ENCODE measurements at regions not wholly inside any gene's neighbourhood (a gene's known extent, or its start where the extent isn't known, plus 50 kb on each side); places are given as distances from the start of the nearest gene placed in this dataset.

DNA sequence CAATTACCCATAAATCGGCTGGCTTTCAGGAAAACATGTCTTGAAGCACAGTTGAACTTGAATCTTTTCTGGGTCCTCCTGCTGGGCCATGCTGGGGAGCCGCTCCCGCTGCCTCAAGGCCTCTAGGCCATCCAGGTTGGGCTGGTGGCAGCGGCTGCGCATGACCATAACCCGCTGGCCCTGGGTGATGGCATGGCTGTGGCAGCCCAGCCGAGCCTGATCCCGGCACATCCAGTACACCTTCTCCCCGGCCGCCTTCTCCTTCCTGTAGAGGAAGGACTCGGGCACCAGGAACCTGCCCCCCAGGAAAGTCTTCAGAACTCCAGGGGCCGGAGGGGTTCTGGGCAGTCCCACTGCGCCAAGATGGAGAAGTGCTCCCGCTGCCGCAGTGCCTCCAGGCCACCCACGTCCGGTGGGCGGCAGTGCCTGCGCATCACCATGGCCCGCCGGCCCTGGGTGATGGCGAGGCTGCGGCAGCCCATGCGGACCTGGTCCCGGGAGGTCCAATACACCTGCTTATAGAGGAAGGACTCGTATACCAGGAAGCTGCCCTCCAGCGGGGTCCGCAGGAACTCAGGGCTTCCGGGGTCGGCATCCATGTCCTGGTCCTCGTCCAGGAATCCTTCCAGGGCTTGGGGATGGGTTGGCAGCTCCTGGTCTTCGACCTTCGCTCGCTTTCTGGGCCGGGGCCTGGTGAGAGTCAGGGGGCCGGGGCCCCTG lies 84.3 kb upstream of the FXR1 start:
- no peaks in the 10 kb centered on the region for H3K9me3 ChIP-seq
- no peak overlapping the region for H3K4me3 ChIP-seq (ENCODE audit: control insufficient read depth in 1 of 2, extremely low read depth in 1 of 2, low read length in 1 of 2)
- H3K4me1 Mint-ChIP-seq = no peaks in the 10 kb centered on the region
- H3K4me3 Mint-ChIP-seq = no peak overlapping the region
- WGBS (ENCODE audit: insufficient coverage) = 90% methylated on average over 35 of the region's 36 CpGs
- H3K27me3 ChIP-seq (replicated peaks in 1 of 2; ENCODE audit: control insufficient read depth in 2 of 2, extremely low read depth in 1 of 2, insufficient read depth in 2 of 2, low read length in 1 of 2) = peaks cover 0 to 7% of the 10 kb centered on the region in 2 experiments
- CTCF ChIA-PET = no interaction called here
- H3K27ac Mint-ChIP-seq = no peak overlapping the region
- POLR2A ChIA-PET = no interaction called here
- H3K27ac ChIP-seq (ENCODE audit: low read length) = no peak overlapping the region
- H3K9me3 Mint-ChIP-seq = no peaks in the 10 kb centered on the region
- H3K36me3 ChIP-seq (ENCODE audit: control insufficient read depth in 2 of 2, extremely low read depth in 1 of 2, insufficient read depth in 1 of 2, low read length in 1 of 2) = no peaks in the 10 kb centered on the region
- DNase-seq (no peak), ATAC-seq (replicated peaks in 1 of 4) (no peak)
- H3K36me3 Mint-ChIP-seq = no peaks in the 10 kb centered on the region
- no peaks in the 10 kb centered on the region for H3K4me1 ChIP-seq (ENCODE audit: control insufficient read depth in 1 of 2, extremely low read depth in 1 of 2, insufficient read depth in 2 of 2, low read length in 2 of 2)
- H3K27me3 Mint-ChIP-seq = no peaks in the 10 kb centered on the region

DNA sequence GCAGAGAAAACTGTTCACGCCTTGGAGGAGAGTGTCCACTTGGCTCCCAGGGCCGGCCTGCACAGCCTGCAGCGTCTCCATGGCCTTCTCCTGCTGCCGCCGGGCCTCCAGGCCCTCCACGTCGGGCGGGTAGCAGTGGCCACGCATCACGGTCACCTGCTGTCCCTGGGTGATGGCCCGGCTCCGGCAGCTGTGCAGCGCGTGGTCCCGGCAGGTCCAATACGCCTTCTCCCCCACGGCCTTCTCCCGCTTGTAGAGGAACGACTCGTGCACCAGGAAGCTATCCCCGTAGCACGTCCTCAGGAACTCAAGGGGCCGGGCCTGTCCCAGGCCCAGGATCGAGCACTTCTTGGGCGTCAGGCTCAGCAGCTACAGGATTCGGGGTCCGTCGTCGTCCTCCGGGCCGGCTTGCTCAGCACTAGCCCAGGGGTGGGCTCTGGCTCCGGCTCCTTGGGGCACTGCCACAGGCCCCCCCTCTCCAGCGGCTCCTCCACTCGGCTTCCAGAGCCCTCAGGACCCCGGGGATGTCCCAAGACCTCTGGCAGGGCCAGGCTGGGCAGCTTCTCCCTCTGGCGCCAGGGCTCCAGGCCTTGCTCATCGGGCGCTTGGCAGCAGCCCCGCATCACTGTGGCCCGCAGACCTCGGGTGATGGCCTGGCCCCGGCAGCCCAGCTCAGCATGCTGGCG lies 83.6 kb upstream of the FXR1 start:
- H3K36me3 ChIP-seq (ENCODE audit: control insufficient read depth in 2 of 2, extremely low read depth in 1 of 2, insufficient read depth in 1 of 2, low read length in 1 of 2) = no peaks in the 10 kb centered on the region
- Mint-ChIP-seq H3K27me3 (no peaks in the 10 kb centered on the region), H3K4me1 (no peaks in the 10 kb centered on the region), H3K36me3 (no peaks in the 10 kb centered on the region), H3K27ac (no peak overlapping the region), H3K9me3 (no peaks in the 10 kb centered on the region), H3K4me3 (no peak overlapping the region)
- no peaks in the 10 kb centered on the region for H3K4me1 ChIP-seq (ENCODE audit: control insufficient read depth in 1 of 2, extremely low read depth in 1 of 2, insufficient read depth in 2 of 2, low read length in 2 of 2)
- no peaks in the 10 kb centered on the region for H3K9me3 ChIP-seq
- ATAC-seq (replicated peaks in 1 of 4) = no peak
- WGBS (ENCODE audit: insufficient coverage) = 91% methylated on average over 39 of the region's 43 CpGs
- H3K27ac ChIP-seq (ENCODE audit: low read length) = no peak overlapping the region
- ChIA-PET CTCF (interaction anchor here in 1 of 2 donors (0.6 kb wide), 1 partner anchor 154 kb away, joined by 5 read pairs; no protein-coding TSS in a partner anchor), POLR2A (no interaction called here)
- no peak overlapping the region for H3K4me3 ChIP-seq (ENCODE audit: control insufficient read depth in 1 of 2, extremely low read depth in 1 of 2, low read length in 1 of 2)
- peaks cover 0 to 7% of the 10 kb centered on the region in 2 experiments for H3K27me3 ChIP-seq (replicated peaks in 1 of 2; ENCODE audit: control insufficient read depth in 2 of 2, extremely low read depth in 1 of 2, insufficient read depth in 2 of 2, low read length in 1 of 2)
- no peak for DNase-seq

DNA sequence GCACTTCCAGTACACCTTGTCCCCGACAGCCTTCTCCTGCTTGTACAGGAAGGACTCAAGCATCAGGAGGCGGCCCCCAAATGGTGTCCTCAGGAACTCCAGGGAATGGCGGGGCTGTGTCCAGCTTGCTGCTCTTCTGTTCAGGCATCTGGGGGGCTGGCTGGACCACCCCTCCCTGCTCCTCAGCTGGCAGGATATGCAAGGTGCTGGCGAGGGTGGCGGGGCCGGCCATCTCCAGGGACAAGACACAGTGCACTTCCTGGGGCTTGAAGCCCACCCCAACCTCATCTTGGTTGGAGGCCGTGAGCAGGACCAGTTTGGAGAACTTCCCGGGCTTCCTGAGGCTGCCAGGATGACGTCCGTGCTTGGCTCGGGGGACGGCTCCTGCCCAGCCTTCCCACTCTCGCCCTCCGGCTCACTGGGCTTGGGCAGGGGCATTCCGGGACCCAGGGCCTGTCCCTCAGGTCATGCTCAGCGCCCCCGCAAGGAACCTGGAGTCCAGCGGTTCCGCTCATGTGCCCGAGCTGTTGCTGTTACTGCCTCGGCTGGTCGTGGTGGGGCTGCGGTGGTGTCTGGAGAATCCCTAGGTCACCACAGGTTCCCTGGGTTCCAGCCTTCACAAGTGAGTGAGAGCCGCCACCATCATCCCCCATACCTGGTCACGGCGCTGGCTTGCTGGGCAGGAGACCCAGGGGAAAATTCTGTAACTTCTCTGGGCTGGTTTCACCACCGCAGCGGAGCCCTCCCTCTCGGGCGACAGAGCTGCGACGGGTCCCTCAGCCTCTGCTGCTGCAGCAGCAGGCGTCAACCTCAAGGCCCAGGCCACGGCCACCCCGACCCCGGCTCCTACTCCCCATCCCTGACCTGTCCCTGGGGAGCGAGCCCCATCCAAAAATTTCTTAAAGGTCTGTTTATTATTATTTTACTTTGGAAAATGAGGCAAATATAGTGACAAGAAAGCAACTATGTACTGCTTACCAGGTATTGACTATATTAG lies 82.8 kb upstream of the FXR1 start:
- H3K4me3 Mint-ChIP-seq = no peak overlapping the region
- 91% methylated on average over 28 of the region's 37 CpGs for WGBS (ENCODE audit: insufficient coverage)

DNA sequence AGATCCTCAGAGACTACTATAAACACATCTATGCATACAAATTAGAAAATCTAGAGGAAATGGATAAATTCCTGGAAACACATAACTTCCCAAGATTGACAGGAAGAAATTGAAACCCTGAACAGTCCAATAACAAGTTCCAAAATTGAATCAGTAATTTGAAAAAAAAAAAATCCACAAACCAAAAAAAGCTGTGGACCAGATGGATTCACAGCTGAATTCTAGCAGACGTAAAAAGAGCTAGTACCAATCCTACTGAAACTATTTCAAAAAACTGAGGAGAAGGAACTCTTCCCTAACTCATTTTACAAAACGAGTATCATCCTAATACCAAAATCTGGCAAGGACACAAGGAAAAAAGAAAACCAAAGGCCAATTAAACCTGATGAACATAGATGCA lies 77.0 kb upstream of the FXR1 start:
- Mint-ChIP-seq H3K4me1 (no peaks in the 10 kb centered on the region), H3K27ac (no peak overlapping the region), H3K9me3 (no peaks in the 10 kb centered on the region), H3K27me3 (peaks cover 0 to 6% of the 10 kb centered on the region in 2 donors), H3K4me3 (no peak overlapping the region), H3K36me3 (no peaks in the 10 kb centered on the region)
- ChIA-PET CTCF (no interaction called here), POLR2A (no interaction called here)
- DNase-seq = no peak
- no peak overlapping the region for H3K4me3 ChIP-seq (ENCODE audit: control insufficient read depth in 1 of 2, extremely low read depth in 1 of 2, low read length in 1 of 2)
- ATAC-seq (replicated peaks in 1 of 4) = no peak
- WGBS (ENCODE audit: insufficient coverage) = 100% methylated on average over 1 of the region's 2 CpGs
- no peak overlapping the region for H3K27ac ChIP-seq (ENCODE audit: low read length)
- peaks cover 0 to 3% of the 10 kb centered on the region in 2 experiments for H3K27me3 ChIP-seq (replicated peaks in 1 of 2; ENCODE audit: control insufficient read depth in 2 of 2, extremely low read depth in 1 of 2, insufficient read depth in 2 of 2, low read length in 1 of 2)
- no peaks in the 10 kb centered on the region for H3K4me1 ChIP-seq (ENCODE audit: control insufficient read depth in 1 of 2, extremely low read depth in 1 of 2, insufficient read depth in 2 of 2, low read length in 2 of 2)
- H3K9me3 ChIP-seq = no peaks in the 10 kb centered on the region
- H3K36me3 ChIP-seq (ENCODE audit: control insufficient read depth in 2 of 2, extremely low read depth in 1 of 2, insufficient read depth in 1 of 2, low read length in 1 of 2) = no peaks in the 10 kb centered on the region

More for the DNA sequence above, 82.8 kb upstream of the FXR1 start:
- CTCF ChIA-PET = interaction anchor here in 1 of 2 donors (0.6 kb wide), 1 partner anchor 153 kb away, joined by 5 read pairs; no protein-coding TSS in a partner anchor
- Mint-ChIP-seq H3K36me3 (no peaks in the 10 kb centered on the region), H3K27me3 (peaks cover 0 to under 1% of the 10 kb centered on the region in 2 donors), H3K27ac (no peak overlapping the region), H3K4me1 (no peaks in the 10 kb centered on the region), H3K9me3 (no peaks in the 10 kb centered on the region)
- DNase-seq (no peak), ATAC-seq (replicated peaks in 1 of 4) (no peak)
- Histone ChIP-seq H3K36me3 (ENCODE audit: control insufficient read depth in 2 of 2, extremely low read depth in 1 of 2, insufficient read depth in 1 of 2, low read length in 1 of 2) (no peaks in the 10 kb centered on the region), H3K4me3 (ENCODE audit: control insufficient read depth in 1 of 2, extremely low read depth in 1 of 2, low read length in 1 of 2) (no peak overlapping the region), H3K27ac (ENCODE audit: low read length) (no peak overlapping the region), H3K4me1 (ENCODE audit: control insufficient read depth in 1 of 2, extremely low read depth in 1 of 2, insufficient read depth in 2 of 2, low read length in 2 of 2) (no peaks in the 10 kb centered on the region), H3K27me3 (replicated peaks in 1 of 2; ENCODE audit: control insufficient read depth in 2 of 2, extremely low read depth in 1 of 2, insufficient read depth in 2 of 2, low read length in 1 of 2) (peaks cover 0 to 7% of the 10 kb centered on the region in 2 experiments), H3K9me3 (no peaks in the 10 kb centered on the region)
- POLR2A ChIA-PET = no interaction called here

- ATAC-seq (replicated peaks in 1 of 4) = no peak
- no peaks in the 10 kb centered on the region for H3K9me3 ChIP-seq
- peaks cover 0 to 5% (median 0%) of the 10 kb centered on the region in 3 donors for H3K9me3 Mint-ChIP-seq
- H3K27me3 ChIP-seq (replicated peaks in 1 of 2; ENCODE audit: control insufficient read depth in 2 of 2, extremely low read depth in 1 of 2, insufficient read depth in 2 of 2, low read length in 1 of 2) = peaks cover 0 to 3% of the 10 kb centered on the region in 2 experiments
- peaks cover 0 to 6% of the 10 kb centered on the region in 2 donors for H3K27me3 Mint-ChIP-seq
- no peak overlapping the region for H3K4me3 Mint-ChIP-seq
- H3K4me1 Mint-ChIP-seq = no peaks in the 10 kb centered on the region
- no peak overlapping the region for H3K27ac Mint-ChIP-seq
- POLR2A ChIA-PET = no interaction called here
- WGBS (ENCODE audit: insufficient coverage) = no CpG with 5 or more reads among the region's 1 CpG
- no peaks in the 10 kb centered on the region for H3K36me3 ChIP-seq (ENCODE audit: control insufficient read depth in 2 of 2, extremely low read depth in 1 of 2, insufficient read depth in 1 of 2, low read length in 1 of 2)
- CTCF ChIA-PET = no interaction called here
- no peak for DNase-seq
- H3K27ac ChIP-seq (ENCODE audit: low read length) = no peak overlapping the region
- no peaks in the 10 kb centered on the region for H3K36me3 Mint-ChIP-seq
- H3K4me1 ChIP-seq (ENCODE audit: control insufficient read depth in 1 of 2, extremely low read depth in 1 of 2, insufficient read depth in 2 of 2, low read length in 2 of 2) = no peaks in the 10 kb centered on the region
- H3K4me3 ChIP-seq (ENCODE audit: control insufficient read depth in 1 of 2, extremely low read depth in 1 of 2, low read length in 1 of 2) = no peak overlapping the region
These were observed 75.7 kb upstream of the FXR1 start for GRCh38 chr3:180836766-180837165.

GRCh38 chr3:180854887-180855286 lies 57.6 kb upstream of the FXR1 start:
- Mint-ChIP-seq H3K9me3 (peaks cover 5 to 17% (median 9%) of the 10 kb centered on the region in 3 donors), H3K4me1 (no peaks in the 10 kb centered on the region), H3K36me3 (no peaks in the 10 kb centered on the region), H3K4me3 (no peak overlapping the region), H3K27ac (no peak overlapping the region), H3K27me3 (peaks cover 20 to 23% of the 10 kb centered on the region in 2 donors)
- ChIA-PET POLR2A (no interaction called here), CTCF (no interaction called here)
- Histone ChIP-seq H3K27me3 (replicated peaks in 1 of 2; ENCODE audit: control insufficient read depth in 2 of 2, extremely low read depth in 1 of 2, insufficient read depth in 2 of 2, low read length in 1 of 2) (peaks cover 2 to 14% of the 10 kb centered on the region in 2 experiments), H3K4me3 (ENCODE audit: control insufficient read depth in 1 of 2, extremely low read depth in 1 of 2, low read length in 1 of 2) (no peak overlapping the region), H3K27ac (ENCODE audit: low read length) (no peak overlapping the region), H3K4me1 (ENCODE audit: control insufficient read depth in 1 of 2, extremely low read depth in 1 of 2, insufficient read depth in 2 of 2, low read length in 2 of 2) (no peaks in the 10 kb centered on the region), H3K36me3 (ENCODE audit: control insufficient read depth in 2 of 2, extremely low read depth in 1 of 2, insufficient read depth in 1 of 2, low read length in 1 of 2) (no peaks in the 10 kb centered on the region), H3K9me3 (no peaks in the 10 kb centered on the region)
- no peak for ATAC-seq (replicated peaks in 1 of 4)
- 11% methylated on average over 1 of the region's 2 CpGs for WGBS (ENCODE audit: insufficient coverage)
- DNase-seq = no peak

Measured in T-cell (primary cell).